BLaER1 (cell line): ENCODE measurements at regions not wholly inside any gene's neighbourhood (a gene's known extent, or its start where the extent isn't known, plus 50 kb on each side); places are given as distances from the start of the nearest gene placed in this dataset.
"Not testable (repeated sequence)": the region's sequence is repeated elsewhere in the genome, so short reads cannot be mapped to it uniquely, and the experiment has no call there.

Experiments
- H3K27ac ChIP-seq: shearing (Covaris generic); formaldehyde crosslinking; 2 replicates; pipeline ENCODE4 v1.8.1; 2022
- H3K27me3 ChIP-seq: shearing (Covaris generic); formaldehyde crosslinking; 2 replicates; pipeline ENCODE4 v1.8.1; 2022
- H3K36me3 ChIP-seq: shearing (Covaris generic); formaldehyde crosslinking; 2 replicates; pipeline ENCODE4 v1.8.1; 2022
- H3K4me1 ChIP-seq: shearing (Covaris generic); formaldehyde crosslinking; 2 replicates; pipeline ENCODE4 v1.8.1; 2022
- H3K4me2 ChIP-seq: shearing (Covaris generic); formaldehyde crosslinking; 2 replicates; pipeline ENCODE4 v1.8.1; 2022
- H3K4me3 ChIP-seq: shearing (Covaris generic); formaldehyde crosslinking; 2 replicates; pipeline ENCODE4 v1.8.1; 2022
- H3K9ac ChIP-seq: shearing (Covaris generic); formaldehyde crosslinking; 2 replicates; pipeline ENCODE4 v1.8.1; 2022
- H3K9me3 ChIP-seq: shearing (Covaris generic); formaldehyde crosslinking; 2 replicates; pipeline ENCODE4 v1.8.1; 2022
- H4K20me1 ChIP-seq: shearing (Covaris generic); formaldehyde crosslinking; 2 replicates; pipeline ENCODE4 v1.8.1; 2022
- Cebpa-rat ChIP-seq: shearing (Covaris generic); IDR thresholded peaks from 2 replicates; pipeline ENCODE4 v1.8.1; 2022

DNA sequence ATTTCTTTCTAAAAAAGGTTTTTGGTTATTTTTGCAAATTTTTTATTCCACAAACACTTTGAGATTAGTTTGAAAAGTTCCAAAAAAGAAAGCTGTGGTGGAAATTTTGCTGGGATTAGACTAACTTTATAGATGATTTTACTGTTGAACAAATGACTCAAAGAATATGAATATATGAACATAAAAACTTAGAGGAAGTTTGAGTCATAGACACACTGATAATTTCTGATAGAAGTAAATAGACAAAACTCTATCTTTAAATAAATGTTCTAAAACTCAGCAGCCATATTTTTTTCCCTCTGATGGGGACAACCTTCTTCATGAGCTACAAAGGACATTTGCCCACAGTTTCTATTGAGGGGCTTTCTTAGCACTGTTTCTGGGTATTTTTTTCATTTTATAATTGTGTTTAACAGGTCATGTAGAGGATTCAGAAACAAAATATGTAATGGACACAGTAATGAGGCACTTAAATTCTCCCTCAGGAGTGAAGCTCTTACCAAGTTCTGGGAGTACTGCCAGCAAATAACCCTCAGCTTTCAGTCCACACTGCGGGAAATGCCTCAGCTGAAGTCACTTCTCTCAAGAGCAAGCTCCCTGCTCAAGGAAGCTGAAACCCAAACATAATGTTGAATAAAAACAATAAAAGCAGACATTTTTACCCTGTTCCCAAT, 157.6 kb downstream of the NFKBIZ start:
- Histone ChIP-seq H3K9ac (no peak overlapping the region), H3K27me3 (no peaks in the 10 kb centered on the region), H3K9me3 (peaks cover 21% of the 10 kb centered on the region), H4K20me1 (no peaks in the 10 kb centered on the region), H3K27ac (no peak overlapping the region), H3K36me3 (no peaks in the 10 kb centered on the region), H3K4me1 (peaks cover 11% of the 10 kb centered on the region; the same call in 1 of the 2 replicates), H3K4me3 (no peak overlapping the region), H3K4me2 (no peak overlapping the region)
- TF ChIP-seq Cebpa-rat, result no peak

DNA sequence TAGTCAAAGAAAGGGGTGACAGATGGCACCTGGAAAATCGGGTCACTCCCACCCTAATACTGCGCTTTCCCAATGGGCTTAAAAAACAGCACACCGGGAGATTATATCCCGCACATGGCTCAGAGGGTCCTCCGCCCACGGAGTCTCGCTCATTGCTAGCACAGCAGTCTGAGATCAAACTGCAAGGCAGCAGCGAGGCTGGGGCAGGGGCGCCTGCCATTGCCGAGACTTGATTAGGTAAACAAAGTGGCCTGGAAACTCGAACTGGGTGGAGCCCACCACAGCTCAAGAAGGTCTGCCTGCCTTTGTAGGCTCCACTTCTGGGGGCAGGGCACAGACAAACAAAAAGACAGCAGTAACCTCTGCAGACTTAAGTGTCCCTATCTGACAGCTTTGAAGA, 159.1 kb downstream of the NFKBIZ start:
- H4K20me1 ChIP-seq, H3K27ac ChIP-seq: not testable (repeated sequence)
- peaks cover 11% of the 10 kb centered on the region; the same call in 1 of the 2 replicates for H3K4me1 ChIP-seq

DNA sequence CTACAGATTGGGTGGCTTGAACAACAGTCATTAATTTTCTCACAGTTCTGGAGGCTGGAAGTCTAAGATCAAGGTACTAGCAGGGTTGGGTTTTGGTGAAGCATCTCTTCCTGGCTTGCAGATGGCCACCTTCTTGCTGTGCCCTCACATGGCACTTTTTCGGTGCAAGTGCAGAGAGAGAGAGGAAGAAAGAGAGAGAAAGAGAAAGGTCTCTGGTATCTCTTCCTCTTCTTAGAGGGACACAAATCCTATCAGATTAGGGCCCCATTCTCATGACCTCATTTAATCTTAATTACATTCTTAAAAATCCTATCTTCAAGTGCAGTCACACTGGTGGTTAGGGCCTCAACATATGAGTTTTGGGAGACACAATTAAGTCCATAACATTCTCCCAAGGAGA, 167.1 kb downstream of the NFKBIZ start:
- Histone ChIP-seq H3K4me1 (peaks cover 8% of the 10 kb centered on the region; the same call in 1 of the 2 replicates), H4K20me1 (no peaks in the 10 kb centered on the region), H3K9ac (no peak overlapping the region), H3K4me2 (no peak overlapping the region), H3K9me3 (0 out of 2 replicates have a peak, but pooled peaks cover 3% of the 10 kb centered on the region), H3K27me3 (no peaks in the 10 kb centered on the region), H3K4me3 (no peak overlapping the region), H3K36me3 (no peaks in the 10 kb centered on the region), H3K27ac (no peak overlapping the region)
- no peak for TF ChIP-seq Cebpa-rat

More for the DNA sequence above, 159.1 kb downstream of the NFKBIZ start:
- not testable (repeated sequence) for H3K36me3 ChIP-seq, H3K4me2 ChIP-seq, H3K9ac ChIP-seq, H3K27me3 ChIP-seq
- Histone ChIP-seq H3K9me3 (peaks cover 24% of the 10 kb centered on the region), H3K4me3 (peak overlapping the region; percentile 11; the same call in 1 of the 2 replicates)

DNA sequence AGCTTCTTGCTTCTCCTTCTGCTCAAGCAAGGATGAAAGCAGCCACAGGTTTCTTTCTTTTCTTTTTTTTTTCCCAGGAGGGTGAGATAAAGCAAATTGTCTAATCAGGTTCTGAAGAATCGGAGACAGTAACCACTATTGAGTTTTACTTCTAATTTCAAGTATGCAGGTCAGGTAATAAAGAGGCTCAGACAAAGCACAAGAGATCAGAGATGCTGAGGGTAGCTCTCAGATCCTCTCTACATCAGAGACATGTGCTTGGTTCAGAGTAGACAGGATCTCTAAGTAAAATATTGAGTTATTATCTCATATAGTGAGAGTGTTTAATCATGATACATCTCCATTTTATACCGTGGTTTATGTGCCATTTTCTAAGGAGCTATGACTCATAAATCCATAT, 168.5 kb downstream of the NFKBIZ start:
- H4K20me1 ChIP-seq, result no peaks in the 10 kb centered on the region
- H3K4me2 ChIP-seq, result no peak overlapping the region
- H3K27me3 ChIP-seq, result no peaks in the 10 kb centered on the region
- no peaks in the 10 kb centered on the region for H3K36me3 ChIP-seq
- H3K27ac ChIP-seq, result no peak overlapping the region
- H3K9ac ChIP-seq, result no peak overlapping the region
- H3K4me1 ChIP-seq, result peaks cover 8% of the 10 kb centered on the region; the same call in 1 of the 2 replicates
- H3K4me3 ChIP-seq, result no peak overlapping the region
- 0 out of 2 replicates have a peak, but pooled peaks cover under 1% of the 10 kb centered on the region for H3K9me3 ChIP-seq
- TF ChIP-seq Cebpa-rat, result no peak

DNA sequence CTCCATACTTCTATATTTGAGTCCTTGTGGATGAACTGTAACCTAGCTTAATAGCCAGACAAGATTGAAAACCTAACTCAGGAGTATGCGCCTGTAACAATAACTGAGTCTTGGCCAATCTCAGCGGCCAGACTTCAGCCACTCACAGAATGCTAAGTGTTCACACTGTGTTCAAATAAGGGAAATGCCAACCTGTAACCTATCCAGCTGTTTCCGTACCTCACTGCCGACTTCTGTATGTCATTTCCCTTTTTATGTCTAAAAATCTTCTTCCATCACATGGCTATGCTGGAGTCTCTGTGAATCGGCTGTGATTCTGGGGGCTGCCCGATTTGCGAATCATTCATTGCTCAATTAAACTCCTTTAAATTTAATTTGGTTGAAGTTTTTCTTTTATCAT, 169.2 kb downstream of the NFKBIZ start:
- Histone ChIP-seq H3K4me1 (peaks cover 8% of the 10 kb centered on the region; the same call in 1 of the 2 replicates), H3K9ac (no peak overlapping the region), H3K27ac (no peak overlapping the region), H3K9me3 (no peaks in the 10 kb centered on the region), H3K4me3 (no peak overlapping the region), H3K36me3 (no peaks in the 10 kb centered on the region), H3K4me2 (no peak overlapping the region), H4K20me1 (no peaks in the 10 kb centered on the region), H3K27me3 (no peaks in the 10 kb centered on the region)
- no peak for TF ChIP-seq Cebpa-rat

DNA sequence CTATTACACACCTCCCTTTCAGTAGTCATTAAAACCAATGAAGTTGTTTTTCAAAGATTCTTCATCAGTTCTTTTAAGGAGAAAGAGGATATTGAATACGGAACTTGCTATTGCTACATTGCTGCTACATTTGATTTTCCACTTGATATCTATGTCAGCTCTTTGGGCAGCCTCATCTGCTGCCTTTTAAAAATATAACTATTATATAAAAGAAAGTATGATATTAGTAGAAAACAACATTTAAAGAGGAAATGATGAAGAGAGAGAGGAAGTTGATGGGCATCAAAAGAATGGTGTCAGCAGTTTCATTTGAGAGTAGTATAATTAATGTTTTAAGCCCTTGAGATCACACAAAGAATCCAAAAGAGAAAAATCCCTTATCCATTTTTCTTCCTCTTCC, 171.4 kb downstream of the NFKBIZ start:
- no peaks in the 10 kb centered on the region for H3K27me3 ChIP-seq
- H3K4me2 ChIP-seq, result no peak overlapping the region
- no peaks in the 10 kb centered on the region for H3K36me3 ChIP-seq
- TF ChIP-seq Cebpa-rat, result no peak
- H3K4me3 ChIP-seq, result no peak overlapping the region
- H4K20me1 ChIP-seq, result no peaks in the 10 kb centered on the region
- H3K27ac ChIP-seq, result no peak overlapping the region
- no peak overlapping the region for H3K9ac ChIP-seq
- H3K9me3 ChIP-seq, result no peaks in the 10 kb centered on the region
- H3K4me1 ChIP-seq, result peaks cover 15% of the 10 kb centered on the region; the same call in 1 of the 2 replicates

DNA sequence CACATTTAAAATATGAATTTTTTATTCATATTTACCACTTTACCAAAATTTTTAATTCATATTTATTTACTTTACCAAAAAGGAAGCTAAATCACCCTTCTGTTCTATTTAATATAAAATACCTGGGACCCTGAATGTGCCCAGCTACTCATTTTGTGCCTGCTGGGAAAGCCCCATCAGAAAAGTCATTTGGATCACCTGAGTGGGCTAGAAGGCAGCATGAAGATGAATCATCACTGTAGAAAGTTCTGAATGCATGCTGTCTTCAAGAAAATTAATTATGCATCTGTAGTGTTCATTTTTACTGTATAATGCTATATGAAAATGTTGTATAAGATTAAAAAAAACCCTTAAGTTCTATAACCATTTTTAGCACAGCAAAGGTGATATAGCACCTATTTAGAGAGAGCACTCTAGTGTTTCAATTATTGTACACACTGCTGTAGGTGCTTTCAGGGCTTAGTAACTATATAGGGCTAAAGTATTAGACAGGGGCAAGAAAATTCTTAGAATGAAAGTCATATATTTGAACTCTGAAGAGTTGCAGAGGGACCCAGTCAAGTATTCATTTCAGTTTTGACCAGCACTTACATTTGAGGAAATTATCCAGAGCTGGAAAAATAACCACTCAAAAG, 175.1 kb downstream of the NFKBIZ start:
- Histone ChIP-seq H3K9ac (no peak overlapping the region), H4K20me1 (no peaks in the 10 kb centered on the region), H3K4me3 (no peak overlapping the region), H3K4me2 (no peak overlapping the region), H3K27ac (no peak overlapping the region), H3K27me3 (no peaks in the 10 kb centered on the region), H3K9me3 (no peaks in the 10 kb centered on the region), H3K4me1 (peaks cover 15% of the 10 kb centered on the region; the same call in 1 of the 2 replicates), H3K36me3 (no peaks in the 10 kb centered on the region)
- no peak for TF ChIP-seq Cebpa-rat

DNA sequence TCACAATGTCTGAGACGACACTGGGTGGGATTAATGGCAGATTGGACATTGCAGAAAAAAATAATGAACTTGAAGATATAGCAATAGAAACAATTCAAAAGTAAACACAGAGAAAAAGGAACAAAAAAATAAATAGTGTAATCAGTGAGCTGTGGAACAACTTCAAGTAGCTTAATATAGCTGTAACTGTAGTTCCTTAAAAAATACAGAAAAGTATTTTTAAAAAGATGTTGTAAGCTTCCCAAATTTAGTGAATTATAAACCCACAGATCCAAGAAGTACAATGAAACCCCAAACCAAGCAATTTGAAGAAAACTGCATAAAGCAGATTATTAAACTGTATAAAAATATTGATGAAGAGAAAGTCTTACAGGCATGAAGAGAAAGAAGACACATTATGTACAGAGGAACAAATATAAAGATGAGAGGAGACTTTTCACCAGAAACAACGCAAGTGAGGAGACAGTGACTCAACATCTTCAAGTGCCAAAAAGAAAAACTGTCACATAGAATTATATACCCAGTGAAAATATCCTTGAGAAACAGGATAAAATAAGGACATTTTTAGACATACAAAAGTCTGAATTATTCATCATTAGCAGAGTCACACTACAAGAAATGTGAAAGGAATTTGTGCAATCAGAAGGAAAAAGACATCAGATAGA, 176.4 kb downstream of the NFKBIZ start:
- H3K4me1 ChIP-seq, result peaks cover 13% of the 10 kb centered on the region; the same call in 1 of the 2 replicates
- peak overlapping the region; percentile 12; the same call in 1 of the 2 replicates for H3K4me2 ChIP-seq
- no peaks in the 10 kb centered on the region for H3K27me3 ChIP-seq
- H3K4me3 ChIP-seq, result no peak overlapping the region
- TF ChIP-seq Cebpa-rat, result no peak
- H3K9me3 ChIP-seq, result no peaks in the 10 kb centered on the region
- no peak overlapping the region for H3K9ac ChIP-seq
- no peak overlapping the region; the same call in 1 of the 2 replicates for H3K27ac ChIP-seq
- H4K20me1 ChIP-seq, result no peaks in the 10 kb centered on the region
- no peaks in the 10 kb centered on the region for H3K36me3 ChIP-seq

DNA sequence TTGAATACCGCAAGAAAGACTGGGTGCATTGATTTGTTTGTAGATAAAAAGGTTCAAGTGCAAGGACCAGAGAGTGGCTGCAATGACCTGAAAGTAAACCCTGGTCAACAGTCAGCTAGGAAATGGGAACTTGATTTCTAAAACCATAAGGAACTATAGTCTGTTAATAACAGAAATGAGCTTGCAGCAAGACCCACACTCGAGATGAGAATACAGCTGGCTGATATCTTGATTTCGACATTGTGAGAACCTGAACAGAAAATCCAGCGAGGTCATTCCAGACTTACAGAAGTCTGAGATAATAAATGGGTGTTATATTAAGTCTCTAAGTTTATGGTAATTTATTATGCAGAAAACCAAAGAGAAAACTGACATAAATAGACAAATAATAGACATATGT, 177.3 kb downstream of the NFKBIZ start:
- H3K4me1 ChIP-seq, result peaks cover 7% of the 10 kb centered on the region; the same call in 1 of the 2 replicates
- no peak overlapping the region for H3K27ac ChIP-seq
- H3K4me2 ChIP-seq, result no peak overlapping the region
- H3K27me3 ChIP-seq, result no peaks in the 10 kb centered on the region
- H3K4me3 ChIP-seq, result no peak overlapping the region
- no peak overlapping the region for H3K9ac ChIP-seq
- TF ChIP-seq Cebpa-rat, result no peak
- H3K36me3 ChIP-seq, result no peaks in the 10 kb centered on the region
- H3K9me3 ChIP-seq, result no peaks in the 10 kb centered on the region
- no peaks in the 10 kb centered on the region for H4K20me1 ChIP-seq

DNA sequence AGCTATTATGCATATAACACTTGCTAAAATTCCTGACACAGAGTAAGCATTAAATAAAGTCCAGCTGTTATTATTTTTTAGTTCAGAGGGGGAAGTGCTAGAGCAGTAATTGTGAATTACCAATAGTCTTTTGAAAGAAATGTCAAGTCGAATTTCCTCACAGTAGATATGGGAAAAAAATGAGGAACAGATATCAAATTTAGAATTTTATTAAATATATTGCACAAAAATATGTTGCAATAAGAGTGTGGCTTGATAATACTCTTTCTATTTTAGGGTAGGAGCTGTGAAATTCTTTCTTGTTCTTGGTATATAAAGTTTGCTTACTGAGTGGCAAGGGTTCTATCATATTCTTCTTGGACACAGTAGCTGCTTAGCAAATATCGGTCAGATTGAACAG, 181.3 kb downstream of the NFKBIZ start:
- Histone ChIP-seq H3K4me1 (peaks cover under 1% of the 10 kb centered on the region; the same call in 1 of the 2 replicates), H3K4me3 (no peak overlapping the region), H3K27me3 (no peaks in the 10 kb centered on the region), H3K9ac (no peak overlapping the region), H4K20me1 (no peaks in the 10 kb centered on the region), H3K27ac (no peak overlapping the region), H3K4me2 (no peak overlapping the region), H3K9me3 (no peaks in the 10 kb centered on the region), H3K36me3 (no peaks in the 10 kb centered on the region)
- no peak for TF ChIP-seq Cebpa-rat
